K562 (cell line): ENCODE measurements at regions not wholly inside any gene's neighbourhood (a gene's known extent, or its start where the extent isn't known, plus 50 kb on each side); places are given as distances from the start of the nearest gene placed in this dataset.
A peak's percentile ranks its signal among the peaks of the same experiment; 100 is the strongest.

Source experiments
- CBX3 ChIP-seq, 2 experiments: IDR thresholded peaks; 1 replicate in 1 of 2; 2 replicates in 1 of 2; pipeline ENCODE4 v1.6.1; 2012; ENCODE audit warnings: inconsistent platforms in 2 of 2, low read length in 2 of 2, borderline replicate concordance in 1 of 2, control low read depth in 1 of 2
- CTCF ChIP-seq, 3 experiments: IDR thresholded peaks in 2 of 3; conservative IDR thresholded peaks in 1 of 3; 2 replicates each; pipeline ENCODE4 v1.5.1; 2011 to 2012; ENCODE audit warnings: low read length in 3 of 3, mild to moderate bottlenecking in 3 of 3, control low read depth in 2 of 3, improper control_type of control experiment in 1 of 3, inconsistent platforms in 1 of 3, low read depth in 1 of 3, mixed read lengths in 1 of 3, moderate library complexity in 1 of 3; ENCODE audit not compliant: insufficient read depth in 2 of 3
- MBD1 ChIP-seq: fragments of 250-450 bp; sonication (Bioruptor Pico); IDR thresholded peaks from 2 replicates; pipeline ENCODE4 v1.8.0; 2022; ENCODE audit warnings: inconsistent platforms
- TF ChIP-seq, protein P1 (sequence below), 2 experiments: fragments of 450-650 bp; formaldehyde crosslinking in 1 of 2; IDR thresholded peaks; 2 replicates each; pipeline versions ENCODE4 v1.4.0 to v1.6.1; 2014 to 2020; ENCODE audit warnings: mild to moderate bottlenecking in 2 of 2, borderline replicate concordance in 1 of 2, low read depth in 1 of 2
- TF ChIP-seq, protein P2 (sequence below): sonication (generic); formaldehyde crosslinking; IDR thresholded peaks from 2 replicates; pipeline ENCODE4 v1.8.0; 2022; ENCODE audit warnings: mild to moderate bottlenecking, missing genetic modification reagents

DNA sequence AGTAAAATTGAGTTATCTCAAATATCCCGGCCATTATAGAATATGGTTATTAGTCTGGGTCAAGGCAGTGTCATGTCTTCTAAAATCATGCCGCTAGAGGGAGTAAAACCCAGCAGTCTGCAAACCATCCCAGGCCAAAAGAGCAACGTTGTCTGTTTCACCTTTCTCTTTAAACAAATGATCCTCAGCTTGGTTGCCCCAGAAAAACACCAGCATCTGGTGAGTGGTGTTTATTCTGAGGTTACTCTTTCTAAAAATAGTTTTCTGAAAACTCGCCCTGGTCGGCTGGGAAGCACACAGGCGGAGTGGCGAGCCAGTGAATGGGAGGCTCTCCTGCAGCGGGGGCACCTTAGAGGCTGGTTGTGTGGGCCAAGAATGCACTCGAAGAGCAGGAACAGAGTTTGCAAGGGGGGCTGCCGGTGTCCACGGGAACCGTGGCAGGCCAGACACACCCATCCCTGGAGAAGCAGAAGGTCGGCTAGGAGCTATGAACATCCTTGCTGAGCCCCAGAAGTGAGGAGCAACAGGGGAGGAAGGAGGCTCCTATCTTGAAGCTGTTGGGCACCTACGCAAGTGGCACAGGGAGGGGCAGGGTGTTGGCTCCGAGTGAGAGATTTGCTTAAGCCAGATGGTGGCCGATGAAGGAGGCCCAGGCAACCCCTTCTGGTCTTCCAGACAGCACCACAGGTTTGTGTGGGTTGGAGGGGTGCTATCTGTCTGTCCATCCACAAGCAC lies 297.1 kb downstream of the ETS1 start (continued):
- TF ChIP-seq, protein P1, sequence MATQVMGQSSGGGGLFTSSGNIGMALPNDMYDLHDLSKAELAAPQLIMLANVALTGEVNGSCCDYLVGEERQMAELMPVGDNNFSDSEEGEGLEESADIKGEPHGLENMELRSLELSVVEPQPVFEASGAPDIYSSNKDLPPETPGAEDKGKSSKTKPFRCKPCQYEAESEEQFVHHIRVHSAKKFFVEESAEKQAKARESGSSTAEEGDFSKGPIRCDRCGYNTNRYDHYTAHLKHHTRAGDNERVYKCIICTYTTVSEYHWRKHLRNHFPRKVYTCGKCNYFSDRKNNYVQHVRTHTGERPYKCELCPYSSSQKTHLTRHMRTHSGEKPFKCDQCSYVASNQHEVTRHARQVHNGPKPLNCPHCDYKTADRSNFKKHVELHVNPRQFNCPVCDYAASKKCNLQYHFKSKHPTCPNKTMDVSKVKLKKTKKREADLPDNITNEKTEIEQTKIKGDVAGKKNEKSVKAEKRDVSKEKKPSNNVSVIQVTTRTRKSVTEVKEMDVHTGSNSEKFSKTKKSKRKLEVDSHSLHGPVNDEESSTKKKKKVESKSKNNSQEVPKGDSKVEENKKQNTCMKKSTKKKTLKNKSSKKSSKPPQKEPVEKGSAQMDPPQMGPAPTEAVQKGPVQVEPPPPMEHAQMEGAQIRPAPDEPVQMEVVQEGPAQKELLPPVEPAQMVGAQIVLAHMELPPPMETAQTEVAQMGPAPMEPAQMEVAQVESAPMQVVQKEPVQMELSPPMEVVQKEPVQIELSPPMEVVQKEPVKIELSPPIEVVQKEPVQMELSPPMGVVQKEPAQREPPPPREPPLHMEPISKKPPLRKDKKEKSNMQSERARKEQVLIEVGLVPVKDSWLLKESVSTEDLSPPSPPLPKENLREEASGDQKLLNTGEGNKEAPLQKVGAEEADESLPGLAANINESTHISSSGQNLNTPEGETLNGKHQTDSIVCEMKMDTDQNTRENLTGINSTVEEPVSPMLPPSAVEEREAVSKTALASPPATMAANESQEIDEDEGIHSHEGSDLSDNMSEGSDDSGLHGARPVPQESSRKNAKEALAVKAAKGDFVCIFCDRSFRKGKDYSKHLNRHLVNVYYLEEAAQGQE (IDR thresholded peaks at IDR 0.05; ENCODE audit: borderline replicate concordance): peak; percentile 26; the same call in 1 of the 2 replicates
- TF ChIP-seq, protein P1 (CRISPR knock-in tag; IDR thresholded peaks at IDR 0.05; ENCODE audit: low read depth): no peak
- TF ChIP-seq, protein P2, sequence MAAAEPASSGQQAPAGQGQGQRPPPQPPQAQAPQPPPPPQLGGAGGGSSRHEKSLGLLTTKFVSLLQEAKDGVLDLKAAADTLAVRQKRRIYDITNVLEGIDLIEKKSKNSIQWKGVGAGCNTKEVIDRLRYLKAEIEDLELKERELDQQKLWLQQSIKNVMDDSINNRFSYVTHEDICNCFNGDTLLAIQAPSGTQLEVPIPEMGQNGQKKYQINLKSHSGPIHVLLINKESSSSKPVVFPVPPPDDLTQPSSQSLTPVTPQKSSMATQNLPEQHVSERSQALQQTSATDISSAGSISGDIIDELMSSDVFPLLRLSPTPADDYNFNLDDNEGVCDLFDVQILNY (CRISPR knock-in tag): no peak
- TF ChIP-seq MBD1 (CRISPR knock-in tag) (no peak), CTCF (IDR thresholded peaks at IDR 0.05 in 2 of 3, conservative IDR thresholded peaks at IDR 0.05 in 1 of 3; ENCODE audit: insufficient read depth in 2 of 3, low read depth in 1 of 3, low read length in 3 of 3) (peak; percentile 34 to 62 (median 54); a peak in 4 of 6 replicates), CBX3 (IDR thresholded peaks at IDR 0.05; ENCODE audit: borderline replicate concordance in 1 of 2, low read length in 2 of 2) (no peak)
